GM12878 (cell line): ENCODE measurements at regions not wholly inside any gene's neighbourhood (a gene's known extent, or its start where the extent isn't known, plus 50 kb on each side); places are given as distances from the start of the nearest gene placed in this dataset.

ENCODE experiments used
- ATAC-seq: fragments of 200-7000 bp; cut with Tn5 transposase; 3 replicates; pipeline ENCODE4 v1.9.1; 2020; ENCODE audit warnings: mild to moderate bottlenecking, moderate library complexity
- BruUV-seq: library from RNA; stranded (reverse); fragments of 400-500 nt; replicated peaks from 2 replicates; lab custom pipeline; 2021; lab: Mats Ljungman, UMichigan
- CTCF ChIA-PET: fragments of 300-600 bp; sonication (Branson Sonifier 250); formaldehyde crosslinking; extraction: SDS; loops from one replicate; lab custom pipeline; 2021; ENCODE audit warnings: inconsistent platforms; lab: Yijun Ruan, JAX
- POLR2A ChIA-PET: fragments of 350-600 bp; formaldehyde crosslinking; extraction: SDS; loops from one replicate; lab custom pipeline; 2021; ENCODE audit warnings: inconsistent platforms; lab: Charles Lee
- RAD21 ChIA-PET: fragments of 300-600 bp; sonication (Branson Sonifier 250); formaldehyde crosslinking; loops from one replicate; lab custom pipeline; 2023; ENCODE audit warnings: antibody characterized with exemption; ENCODE audit not compliant: unreplicated experiment; lab: Charles Lee
- SMC1A ChIA-PET: fragments of 300-600 bp; sonication (Branson Sonifier 250); formaldehyde crosslinking; loops from one replicate; lab custom pipeline; 2023; ENCODE audit not compliant: unreplicated experiment, uncharacterized antibody; lab: Charles Lee
- DNase-seq: peaks from one replicate; pipeline ENCODE4 v3.0.0-alpha.2; 2011; ENCODE audit warnings: low read depth, low spot score
- FAIRE-seq: peaks from 3 replicates; lab custom pipeline; 2011; peaks lifted over from hg19 to GRCh38; lab: Jason Lieb, UNC
- H2AFZ ChIP-seq: 2 replicates; pipeline ENCODE4 v1.6.0; 2011; ENCODE audit warnings: low read depth, low read length, control low read depth; ENCODE audit not compliant: control insufficient read depth
- H3K27ac ChIP-seq: 2 replicates; pipeline ENCODE4 v1.5.1; 2011; ENCODE audit warnings: control low read depth; ENCODE audit not compliant: control insufficient read depth, insufficient read depth
- H3K27me3 ChIP-seq, 2 experiments: replicated peaks in 1 of 2; 2 replicates each; pipeline versions ENCODE4 v1.6.0 to v1.6.1; 2011; ENCODE audit warnings: low read length in 1 of 2; ENCODE audit not compliant: control insufficient read depth in 2 of 2, insufficient read depth in 2 of 2
- H3K36me3 ChIP-seq, 2 experiments: 2 replicates each; pipeline ENCODE4 v1.5.1; 2011; ENCODE audit warnings: low read length in 1 of 2; ENCODE audit not compliant: control insufficient read depth in 2 of 2, insufficient read depth in 2 of 2
- H3K4me1 ChIP-seq: 2 replicates; pipeline ENCODE4 v1.6.1; 2011; ENCODE audit warnings: mild to moderate bottlenecking, low read length, moderate library complexity, mixed read lengths; ENCODE audit not compliant: control insufficient read depth, insufficient read depth
- H3K4me2 ChIP-seq: 2 replicates; pipeline ENCODE4 v1.6.0; 2011; ENCODE audit warnings: control low read depth; ENCODE audit not compliant: control insufficient read depth, insufficient read depth
- H3K4me3 ChIP-seq: fragments of 200-600 bp; sonication (generic); 2 replicates; pipeline ENCODE4 v1.5.1; 2016
- H3K79me2 ChIP-seq: 2 replicates; pipeline ENCODE4 v1.6.0; 2011; ENCODE audit warnings: low read length; ENCODE audit not compliant: control insufficient read depth, insufficient read depth
- H3K9ac ChIP-seq: 2 replicates; pipeline ENCODE4 v1.8.0; 2011; ENCODE audit warnings: low read length, control low read depth, mixed read lengths; ENCODE audit not compliant: control insufficient read depth, insufficient read depth
- H3K9me3 ChIP-seq: replicated peaks from 3 replicates; pipeline ENCODE4 v1.5.1; 2011; ENCODE audit warnings: mild to moderate bottlenecking, low read length; ENCODE audit not compliant: control insufficient read depth, insufficient read depth
- H4K20me1 ChIP-seq: 2 replicates; pipeline ENCODE4 v1.6.0; 2011; ENCODE audit not compliant: control insufficient read depth, insufficient read depth
- FOXM1 ChIP-seq: IDR thresholded peaks from 2 replicates; pipeline ENCODE4 v1.6.1; 2012; ENCODE audit warnings: low read depth, mild to moderate bottlenecking, inconsistent platforms, low read length, moderate library complexity
- KDM1A ChIP-seq: fragments of 200-600 bp; sonication (generic); IDR thresholded peaks from 2 replicates; pipeline ENCODE4 v1.6.1; 2016; ENCODE audit warnings: borderline replicate concordance
- MLLT1 ChIP-seq: fragments of 450-650 bp; IDR thresholded peaks from 2 replicates; pipeline ENCODE4 v1.6.1; 2016; ENCODE audit warnings: mild to moderate bottlenecking
- NBN ChIP-seq: fragments of 450-650 bp; IDR thresholded peaks from 2 replicates; pipeline ENCODE4 v1.6.1; 2016
- NFXL1 ChIP-seq: fragments of 450-650 bp; IDR thresholded peaks from 2 replicates; pipeline ENCODE4 v1.6.1; 2017; ENCODE audit warnings: antibody characterized with exemption, mild to moderate bottlenecking, borderline replicate concordance
- PML ChIP-seq: IDR thresholded peaks from 2 replicates; pipeline ENCODE4 v1.6.1; 2012; ENCODE audit warnings: low read length, inconsistent platforms
- RAD51 ChIP-seq: fragments of 450-650 bp; IDR thresholded peaks from 2 replicates; pipeline ENCODE4 v1.6.1; 2016; ENCODE audit warnings: moderate library complexity, mild to moderate bottlenecking, inconsistent platforms
- SMARCA5 ChIP-seq: fragments of 450-650 bp; IDR thresholded peaks from 2 replicates; pipeline ENCODE4 v1.6.1; 2017; ENCODE audit warnings: mild to moderate bottlenecking
- TCF3 ChIP-seq: IDR thresholded peaks from 2 replicates; pipeline ENCODE4 v1.6.1; 2012; ENCODE audit warnings: low read depth, mild to moderate bottlenecking, low read length, borderline replicate concordance; ENCODE audit not compliant: insufficient read depth
- ZNF687 ChIP-seq: fragments of 450-650 bp; IDR thresholded peaks from 2 replicates; pipeline ENCODE4 v1.6.1; 2017; ENCODE audit warnings: mild to moderate bottlenecking, moderate library complexity
- ZSCAN29 ChIP-seq: fragments of 450-650 bp; IDR thresholded peaks from 2 replicates; pipeline ENCODE4 v1.6.1; 2017; ENCODE audit warnings: mild to moderate bottlenecking, moderate library complexity
- WGBS: methylation state at CpG from one replicate; pipeline ENCODE4 v1.1.6; 2016; ENCODE audit warnings: low lambda C conversion rate; ENCODE audit not compliant: insufficient replicate concordance, insufficient coverage; ENCODE audit errors: missing lambda C conversion rate; 5-methylcytosine and 5-hydroxymethylcytosine counted together
- in situ Hi-C: fragments of 300-500 bp; cut with MboI; formaldehyde crosslinking; loops from 9 replicates; pipeline ENCODE4 v1.14.3; 2018; ENCODE audit warnings: mixed read lengths
- intact Hi-C: fragments of 100-400 bp; cut with micrococcal nuclease; formaldehyde crosslinking; loops from one replicate; pipeline ENCODE4 v1.14.2; 2022; ENCODE audit not compliant: unreplicated experiment

GRCh38 chr9:99385215-99385614, 163.1 kb downstream of the SEC61B start (continued):
- no peak for TF ChIP-seq ZNF687
- TF ChIP-seq, all 136 proteins: peak for 0

- Histone ChIP-seq H3K9ac (no peak overlapping the region), H3K36me3 (no peaks in the 10 kb centered on the region), H3K4me2 (no peak overlapping the region), H3K4me1 (no peaks in the 10 kb centered on the region), H4K20me1 (no peaks in the 10 kb centered on the region), H3K9me3 (no peaks in the 10 kb centered on the region), H3K27me3 (no peaks in the 10 kb centered on the region), H3K27ac (no peak overlapping the region), H2AFZ (no peak overlapping the region), H3K79me2 (no peaks in the 10 kb centered on the region), H3K4me3 (no peak overlapping the region)
- ChIA-PET SMC1A (no interaction called here), POLR2A (no interaction called here), CTCF (no interaction called here), RAD21 (no interaction called here)
- DNase-seq (no peak), ATAC-seq (no peak), FAIRE-seq (no peak)
- intact Hi-C loops (no loop called here), in situ Hi-C loops (no loop called here)
- no TSS peak for BruUV-seq
- TF ChIP-seq MLLT1 (no peak), NBN (no peak), NFXL1 (no peak), PML (no peak), SMARCA5 (no peak), FOXM1 (no peak), TCF3 (no peak), ZSCAN29 (no peak), KDM1A (no peak), RAD51 (no peak)
- 2% methylated on average over 5 of the region's 5 CpGs for WGBS
Measured at GRCh38 chr9:99385814-99386279, 163.8 kb downstream of the SEC61B start.
